HG03558 (cell line): ENCODE measurements at regions not wholly inside any gene's neighbourhood (a gene's known extent, or its start where the extent isn't known, plus 50 kb on each side); places are given as distances from the start of the nearest gene placed in this dataset.

Experiments used
- ATAC-seq: cut with Tn5 transposase; IDR thresholded peaks from one replicate; pipeline ENCODE4 v1.9.1; 2021; ENCODE audit warnings: moderate number of reproducible peaks; ENCODE audit not compliant: unreplicated experiment; ENCODE audit errors: extremely low read depth

DNA sequence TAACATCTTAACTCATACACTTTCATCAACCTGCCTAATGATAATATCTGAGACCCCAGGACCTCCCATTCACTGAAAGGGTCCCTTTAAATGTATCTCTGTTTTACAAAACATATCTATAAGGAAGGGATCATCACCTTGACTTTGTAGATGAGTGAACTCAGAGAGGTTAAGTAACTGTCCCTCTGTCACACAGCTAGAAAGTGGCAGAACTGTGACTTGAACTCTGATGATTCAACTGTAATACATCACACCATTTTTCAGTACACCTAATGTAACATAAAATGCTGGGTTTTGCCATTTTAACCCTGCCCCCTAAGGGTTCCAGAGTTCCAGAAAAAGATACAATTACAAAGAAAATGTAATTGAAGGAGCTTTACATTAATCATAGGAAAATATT lies 234.6 kb downstream of the ZEB2 start:
- no peak for ATAC-seq

DNA sequence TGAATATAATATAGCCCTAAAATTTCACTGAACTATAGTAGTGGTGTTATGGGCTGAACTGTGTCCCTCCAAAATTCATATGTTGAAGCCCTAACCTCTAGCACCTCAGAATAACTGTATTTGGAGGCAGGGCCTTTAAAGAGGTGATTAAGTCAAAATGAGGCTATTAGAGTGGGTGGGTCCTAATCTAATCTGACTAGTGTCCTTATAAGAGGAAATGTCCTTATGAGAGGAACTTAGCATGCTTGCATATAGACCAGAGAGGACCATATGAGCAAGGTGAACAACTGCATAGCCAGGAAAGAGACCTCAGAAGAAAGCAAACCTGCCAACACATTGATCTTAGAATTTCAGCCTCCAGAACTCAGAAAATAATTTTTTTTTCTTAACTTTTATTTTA lies 238.4 kb downstream of the ZEB2 start:
- ATAC-seq = no peak

DNA sequence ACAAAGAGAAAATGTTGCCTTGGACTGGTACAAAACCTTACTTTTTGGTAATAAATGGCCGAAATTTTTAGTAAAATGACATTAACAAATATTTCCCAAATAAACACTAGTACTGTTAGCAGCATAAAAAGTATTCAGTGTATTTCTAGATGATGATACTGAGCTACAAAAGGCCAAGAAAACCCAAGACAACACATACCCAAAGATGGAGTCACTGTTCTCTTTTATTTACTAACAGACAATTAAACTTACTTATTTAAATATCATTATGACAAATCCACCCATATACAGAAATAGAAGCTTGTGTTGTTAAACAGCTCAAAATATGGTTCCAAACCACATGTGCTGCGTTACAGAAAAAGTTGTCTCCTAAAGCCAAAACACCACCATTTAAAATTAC lies 239.9 kb downstream of the ZEB2 start:
- no peak for ATAC-seq

- no peak for ATAC-seq
Observed at GRCh38 chr2:144279165-144279564, 240.8 kb downstream of the ZEB2 start.

- no peak for ATAC-seq
Observed at GRCh38 chr2:144277622-144278354, 242.1 kb downstream of the ZEB2 start.

DNA sequence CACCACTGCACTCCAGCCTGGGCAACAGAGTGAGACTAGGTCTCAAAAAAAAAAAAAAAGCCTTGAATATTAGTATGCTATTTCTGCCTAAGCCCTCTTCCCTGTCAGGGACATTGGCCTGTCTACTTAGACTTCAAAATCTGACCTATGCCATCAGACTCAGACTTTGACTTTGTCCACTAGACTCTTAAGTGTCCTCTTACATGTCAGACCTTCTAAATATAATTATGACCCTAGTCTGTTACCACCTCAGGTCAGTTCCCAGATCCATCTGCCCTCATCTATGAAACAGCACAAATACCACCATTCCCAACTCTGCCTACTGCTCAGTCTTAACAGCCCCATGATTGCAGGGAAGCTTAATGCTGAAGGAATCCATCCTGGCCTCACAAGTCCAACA lies 244.6 kb downstream of the ZEB2 start:
- ATAC-seq = no peak

DNA sequence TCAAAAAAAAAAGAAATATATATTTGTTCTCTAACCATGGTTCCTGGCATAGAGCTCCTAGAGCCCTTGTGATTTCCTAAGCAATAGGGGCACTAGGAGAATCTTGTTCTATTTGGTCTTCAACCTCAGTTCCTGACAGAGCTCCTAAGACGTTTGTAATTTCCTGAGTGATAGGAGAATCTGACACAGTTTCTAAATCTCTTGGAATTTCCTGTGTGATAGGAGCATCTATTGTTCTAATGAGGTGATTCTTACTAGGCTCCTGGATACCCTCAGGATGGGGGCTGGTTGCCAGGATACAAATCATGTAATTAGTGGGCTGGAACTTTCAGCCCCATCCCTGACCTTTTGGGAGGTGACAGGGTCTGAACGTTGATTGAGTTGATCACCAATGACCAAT lies 245.8 kb downstream of the ZEB2 start:
- ATAC-seq = no peak

DNA sequence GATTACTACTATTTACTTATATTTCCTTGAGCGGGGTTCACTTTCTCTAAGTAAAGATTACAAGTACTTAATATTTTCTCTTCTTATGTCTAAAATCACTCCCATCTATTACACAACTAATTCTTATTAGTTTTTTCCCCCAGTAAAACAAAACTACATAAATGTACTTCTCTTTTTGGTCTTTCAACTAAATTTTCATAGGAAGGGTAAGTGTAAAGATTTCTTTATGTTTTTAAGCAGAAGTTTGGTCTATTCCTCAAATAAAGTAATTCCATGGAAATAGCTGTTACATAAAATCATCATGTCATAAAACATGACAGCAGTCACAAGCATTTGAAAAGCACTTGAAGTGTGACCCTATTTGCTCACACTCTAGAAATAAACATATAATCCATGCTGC lies 249.0 kb downstream of the ZEB2 start:
- no peak for ATAC-seq

DNA sequence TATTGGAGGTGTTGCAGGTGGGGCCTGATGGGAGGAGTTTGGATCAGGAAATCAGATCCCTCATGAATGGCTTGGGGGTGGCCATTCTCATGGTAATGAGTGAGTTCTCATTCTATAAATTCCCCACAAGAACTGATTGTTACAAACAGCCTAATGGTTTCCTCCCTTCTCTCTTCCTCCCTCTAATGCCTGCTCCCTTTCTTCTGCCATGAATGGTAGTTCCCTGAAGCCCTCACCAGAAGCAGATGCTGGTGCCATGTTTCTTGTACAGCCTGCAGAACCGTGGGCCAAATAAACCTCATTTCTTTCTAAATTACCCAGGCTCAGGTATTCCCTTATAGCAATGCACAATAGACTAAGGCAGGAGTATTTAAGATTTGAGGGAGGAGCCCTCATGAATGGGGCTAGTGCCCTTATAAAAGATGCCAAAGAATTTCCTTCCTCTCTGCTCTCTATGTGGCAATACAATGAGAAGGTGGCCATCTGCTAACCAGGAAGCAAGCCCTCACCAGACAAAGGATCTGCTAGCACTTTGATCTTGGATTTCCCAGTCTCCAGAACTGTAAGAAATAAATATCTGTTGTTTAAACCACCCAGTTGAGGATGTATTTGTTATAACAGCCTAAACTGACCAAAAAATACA lies 251.8 kb downstream of the ZEB2 start:
- no peak for ATAC-seq

GRCh38 chr2:144267239-144267638 lies 252.7 kb downstream of the ZEB2 start:
- peak; percentile 68 for ATAC-seq

- no peak for ATAC-seq
Observed at GRCh38 chr2:144265654-144266053, 254.3 kb downstream of the ZEB2 start.

DNA sequence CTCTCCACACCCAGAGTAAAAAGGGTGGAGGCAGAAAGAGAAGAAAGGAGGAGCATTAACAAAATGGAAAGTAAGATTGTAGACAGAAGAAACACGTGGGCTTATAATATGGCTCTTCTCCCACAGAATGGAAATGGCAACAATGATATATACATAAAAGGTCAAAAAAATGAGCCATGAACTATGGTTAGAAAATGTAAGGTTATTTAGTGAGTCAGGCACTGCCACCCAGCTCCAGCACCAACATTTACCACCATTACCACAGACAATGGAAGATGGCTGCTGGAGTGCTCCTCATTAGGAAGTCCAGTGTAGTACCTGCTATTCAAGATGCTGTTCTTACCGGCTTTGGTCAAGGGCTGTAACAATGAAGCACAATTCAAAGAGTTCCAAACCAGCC lies 258.0 kb downstream of the ZEB2 start:
- ATAC-seq = no peak

DNA sequence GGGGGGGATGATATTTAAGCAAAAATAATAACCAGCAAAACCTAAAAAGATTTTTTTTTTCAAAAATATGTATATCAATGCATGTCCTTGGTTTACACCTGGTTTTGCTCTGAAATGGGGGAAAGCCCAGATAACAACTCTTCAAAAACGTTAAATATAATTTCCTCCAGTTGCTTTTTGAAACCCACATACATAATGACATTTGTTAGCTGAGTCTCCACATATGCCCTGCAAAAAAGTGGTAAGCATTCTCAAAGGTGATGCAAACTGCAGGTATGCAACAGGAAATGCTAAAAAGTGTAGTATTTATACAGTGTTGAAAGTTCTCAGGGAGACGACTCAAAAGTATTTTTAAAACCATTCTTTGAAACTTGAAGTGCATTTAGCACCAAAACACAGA lies 258.6 kb downstream of the ZEB2 start:
- ATAC-seq = no peak

DNA sequence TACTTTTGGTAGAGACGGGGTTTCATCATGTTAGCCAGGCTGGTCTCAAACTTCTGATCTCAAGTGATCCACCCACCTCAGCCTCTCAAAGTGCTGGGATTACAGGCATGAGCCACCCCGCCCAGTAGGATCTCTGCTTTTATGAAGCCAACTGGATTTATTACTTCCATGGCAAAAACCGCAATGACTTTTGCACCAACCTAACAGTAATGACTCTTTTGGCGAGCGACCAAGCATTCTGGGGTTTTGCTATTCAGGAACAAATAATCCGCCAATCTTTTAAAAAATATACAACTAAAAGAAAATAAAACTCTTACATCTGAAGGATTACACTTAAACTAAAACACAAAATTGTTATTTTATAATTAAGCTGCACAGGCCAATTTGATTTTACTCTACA lies 260.6 kb downstream of the ZEB2 start:
- ATAC-seq = no peak

DNA sequence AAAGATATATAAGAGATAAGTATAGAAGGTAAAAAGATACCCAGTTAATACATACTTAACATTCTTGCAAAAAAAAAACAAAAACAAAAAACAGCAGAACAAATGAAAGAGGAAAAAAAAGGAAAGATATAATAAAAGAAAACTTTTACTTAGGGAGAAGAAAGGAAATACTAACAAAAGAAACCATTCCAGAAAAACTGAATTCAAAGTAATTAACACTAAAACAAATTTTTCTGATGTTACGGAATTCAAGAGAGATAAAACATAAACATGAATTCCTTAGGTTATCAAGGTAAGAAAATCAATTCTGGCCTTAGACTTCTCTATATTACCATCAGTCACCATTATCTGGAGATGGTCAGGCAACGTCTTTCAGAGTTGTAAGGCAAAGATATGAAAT lies 261.8 kb downstream of the ZEB2 start:
- no peak for ATAC-seq

GRCh38 chr2:144256996-144257707 lies 262.8 kb downstream of the ZEB2 start:
- no peak for ATAC-seq

GRCh38 chr2:144254342-144255235 lies 265.3 kb downstream of the ZEB2 start:
- no peak for ATAC-seq

GRCh38 chr2:144253743-144254142 lies 266.2 kb downstream of the ZEB2 start:
- no peak for ATAC-seq

DNA sequence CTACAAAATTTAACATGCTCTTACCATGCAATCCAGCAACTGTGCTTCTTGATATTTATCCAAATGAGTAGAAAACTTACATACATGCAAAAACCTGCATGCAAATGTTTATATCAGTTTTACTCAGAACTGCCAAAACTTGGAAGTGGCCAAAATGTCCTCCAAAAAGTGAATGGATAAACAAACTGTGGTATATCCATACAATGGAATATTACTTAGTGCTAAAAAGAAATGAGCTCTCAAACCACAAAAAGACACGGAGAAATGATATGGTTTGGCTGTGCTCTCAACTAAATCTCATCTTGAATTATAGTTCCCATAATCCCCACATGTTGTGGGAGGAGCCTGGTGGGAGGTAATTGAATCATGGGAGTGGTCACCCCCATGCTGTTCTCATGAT lies 267.2 kb downstream of the ZEB2 start:
- ATAC-seq = no peak

GRCh38 chr2:144249035-144249637 lies 270.8 kb downstream of the ZEB2 start:
- ATAC-seq = no peak
